HG02571 (cell line): ENCODE measurements at regions not wholly inside any gene's neighbourhood (a gene's known extent, or its start where the extent isn't known, plus 50 kb on each side); places are given as distances from the start of the nearest gene placed in this dataset.

Experiments used
- ATAC-seq: cut with Tn5 transposase; IDR thresholded peaks from one replicate; pipeline ENCODE4 v1.9.1; 2021; ENCODE audit warnings: mild to moderate bottlenecking, moderate library complexity; ENCODE audit not compliant: unreplicated experiment

GRCh38 chr20:7383216-7383615, 557.0 kb downstream of the HAO1 start:
- no peak for ATAC-seq

- ATAC-seq, result no peak
Observed at GRCh38 chr20:7387638-7388193, 552.5 kb downstream of the HAO1 start.

- ATAC-seq, result no peak
Observed at GRCh38 chr20:7389216-7389615, 551.0 kb downstream of the HAO1 start.

GRCh38 chr20:7392542-7393206, 547.6 kb downstream of the HAO1 start:
- ATAC-seq, result no peak

- no peak for ATAC-seq
Observed at GRCh38 chr20:7399114-7399513, 541.1 kb downstream of the HAO1 start.

GRCh38 chr20:7399575-7399974, 540.7 kb downstream of the HAO1 start:
- no peak for ATAC-seq

- ATAC-seq, result no peak
Observed at GRCh38 chr20:7406671-7407070, 533.6 kb downstream of the HAO1 start.

- ATAC-seq, result no peak
Observed at GRCh38 chr20:7410150-7410549, 530.1 kb downstream of the HAO1 start.

- ATAC-seq, result no peak
Observed at GRCh38 chr20:7411075-7411474, 529.2 kb downstream of the HAO1 start.

- ATAC-seq, result no peak
Observed at GRCh38 chr20:7415427-7415826, 524.8 kb downstream of the HAO1 start.

- no peak for ATAC-seq
Observed at GRCh38 chr20:7416382-7416781, 523.9 kb downstream of the HAO1 start.

- ATAC-seq, result no peak
Observed at GRCh38 chr20:7420345-7420744, 519.9 kb downstream of the HAO1 start.

- no peak for ATAC-seq
Observed at GRCh38 chr20:7426890-7427496, 513.3 kb downstream of the HAO1 start.

- ATAC-seq, result no peak
Observed at GRCh38 chr20:7428946-7429345, 511.3 kb downstream of the HAO1 start.

GRCh38 chr20:7432612-7433011, 507.6 kb downstream of the HAO1 start:
- no peak for ATAC-seq

- no peak for ATAC-seq
Observed at GRCh38 chr20:7437311-7437710, 502.9 kb downstream of the HAO1 start.

- no peak for ATAC-seq
Observed at GRCh38 chr20:7449269-7449668, 491.0 kb downstream of the HAO1 start.

- no peak for ATAC-seq
Observed at GRCh38 chr20:7452890-7453289, 487.4 kb downstream of the HAO1 start.

- ATAC-seq, result no peak
Observed at GRCh38 chr20:7454047-7454446, 486.2 kb downstream of the HAO1 start.

- ATAC-seq, result no peak
Observed at GRCh38 chr20:7458459-7458858, 481.8 kb downstream of the HAO1 start.

GRCh38 chr20:7459083-7459482, 481.2 kb downstream of the HAO1 start:
- ATAC-seq, result no peak

GRCh38 chr20:7463290-7463689, 477.0 kb downstream of the HAO1 start:
- no peak for ATAC-seq

- no peak for ATAC-seq
Observed at GRCh38 chr20:7470912-7471311, 469.3 kb downstream of the HAO1 start.
